Right lung (tissue), 2 donors: ENCODE measurements at regions not wholly inside any gene's neighbourhood (a gene's known extent, or its start where the extent isn't known, plus 50 kb on each side); places are given as distances from the start of the nearest gene placed in this dataset.
A peak's percentile ranks its signal among the peaks of the same experiment; 100 is the strongest.

ENCODE experiments used
- DNase-seq, 2 donors: peaks; one replicate each; pipeline ENCODE4 v3.0.0-alpha.2; 2013

GRCh38 chr4:138028923-138029322, 213.2 kb downstream of the SLC7A11 start:
- DNase-seq, result no peak

GRCh38 chr4:138021139-138021830, 220.9 kb downstream of the SLC7A11 start:
- DNase-seq, result no peak

GRCh38 chr4:138014590-138015288, 227.4 kb downstream of the SLC7A11 start:
- no peak for DNase-seq

GRCh38 chr4:138013625-138014024, 228.5 kb downstream of the SLC7A11 start:
- DNase-seq, result no peak

GRCh38 chr4:138010639-138011038, 231.5 kb downstream of the SLC7A11 start:
- DNase-seq, result no peak

- DNase-seq, result no peak
These were observed 234.6 kb downstream of the SLC7A11 start for GRCh38 chr4:138007572-138007971.

- DNase-seq, result no peak
These were observed 236.7 kb downstream of the SLC7A11 start for GRCh38 chr4:138005486-138005885.

- DNase-seq, result no peak
These were observed 238.9 kb downstream of the SLC7A11 start for GRCh38 chr4:138003248-138003647.

- DNase-seq, result no peak
These were observed 243.3 kb downstream of the SLC7A11 start for GRCh38 chr4:137998666-137999429.

GRCh38 chr4:137997496-137997895, 244.7 kb downstream of the SLC7A11 start:
- no peak for DNase-seq

GRCh38 chr4:137994853-137995252, 247.3 kb downstream of the SLC7A11 start:
- DNase-seq, result no peak

- DNase-seq, result no peak
These were observed 248.9 kb downstream of the SLC7A11 start for GRCh38 chr4:137993232-137993631.

- DNase-seq, result no peak
These were observed 260.9 kb downstream of the SLC7A11 start for GRCh38 chr4:137981277-137981676.

GRCh38 chr4:137980641-137981040, 261.5 kb downstream of the SLC7A11 start:
- no peak for DNase-seq

GRCh38 chr4:137979938-137980337, 262.2 kb downstream of the SLC7A11 start:
- no peak for DNase-seq

- DNase-seq, result no peak
These were observed 273.0 kb downstream of the SLC7A11 start for GRCh38 chr4:137968956-137969678.

- DNase-seq, result no peak
These were observed 274.5 kb downstream of the SLC7A11 start for GRCh38 chr4:137967480-137968190.

- DNase-seq, result no peak
These were observed 275.6 kb downstream of the SLC7A11 start for GRCh38 chr4:137966504-137966903.

GRCh38 chr4:137961051-137961438, 281.1 kb downstream of the SLC7A11 start:
- DNase-seq, result no peak

- DNase-seq, result peak; percentile 17 to 23
These were observed 281.6 kb downstream of the SLC7A11 start for GRCh38 chr4:137960371-137961050.

- no peak for DNase-seq
These were observed 284.3 kb downstream of the SLC7A11 start for GRCh38 chr4:137957806-137958205.
